GM23248 (cell line): ENCODE measurements at regions not wholly inside any gene's neighbourhood (a gene's known extent, or its start where the extent isn't known, plus 50 kb on each side); places are given as distances from the start of the nearest gene placed in this dataset.

Experiments
- EZH2 ChIP-seq: fragments of 200-600 bp; sonication (generic); IDR thresholded peaks from 2 replicates; pipeline ENCODE4 v1.6.1; 2018; ENCODE audit warnings: antibody characterized with exemption, mild to moderate bottlenecking; ENCODE audit not compliant: insufficient read depth, poor library complexity, severe bottlenecking
- EZH2phosphoT487 ChIP-seq: fragments of 200-600 bp; sonication (generic); IDR thresholded peaks from 2 replicates; pipeline ENCODE4 v1.6.1; 2018; ENCODE audit warnings: antibody characterized with exemption, moderate library complexity, mild to moderate bottlenecking, low read depth; ENCODE audit not compliant: insufficient read depth

DNA sequence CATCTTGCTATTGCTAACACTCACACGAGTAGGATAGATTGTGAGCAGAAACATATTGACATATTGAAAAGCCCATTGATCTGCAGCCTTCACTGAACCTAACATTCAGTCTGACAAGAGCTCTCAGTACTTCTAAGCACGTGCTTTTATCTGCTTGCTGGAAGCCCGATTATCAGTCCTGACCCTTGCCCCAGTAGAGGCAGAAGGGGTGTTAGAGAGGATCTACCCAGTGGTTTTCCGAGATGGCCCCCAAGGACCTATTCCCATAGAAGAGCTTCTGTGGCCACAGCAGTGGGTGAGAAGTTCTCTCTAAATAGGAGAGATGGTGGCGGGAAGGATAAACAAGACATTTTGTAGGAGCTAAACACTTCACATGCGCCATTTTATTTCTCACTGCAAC lies 290.9 kb upstream of the MAF start:
- TF ChIP-seq EZH2 (no peak), EZH2phosphoT487 (no peak)
